IMR-90 (cell line): ENCODE measurements at regions not wholly inside any gene's neighbourhood (a gene's known extent, or its start where the extent isn't known, plus 50 kb on each side); places are given as distances from the start of the nearest gene placed in this dataset.

Experiments used
- ATAC-seq: fragments of 200-7000 bp; cut with Tn5 transposase; 2 replicates; pipeline ENCODE4 v1.9.1; 2020; ENCODE audit warnings: low read depth, mild to moderate bottlenecking, moderate library complexity
- BruUV-seq: library from RNA; stranded (reverse); fragments of 400-500 nt; replicated peaks from 2 replicates; lab custom pipeline; 2021; lab: Mats Ljungman, UMichigan
- CTCF ChIA-PET: fragments of 300-600 bp; formaldehyde crosslinking; extraction: SDS; loops from one replicate; lab custom pipeline; 2021; ENCODE audit warnings: antibody characterized with exemption; lab: Yijun Ruan, JAX
- POLR2A ChIA-PET: fragments of 300-600 bp; sonication (Branson Sonifier 250); formaldehyde crosslinking; loops from one replicate; lab custom pipeline; 2022; ENCODE audit warnings: antibody characterized with exemption; ENCODE audit not compliant: unreplicated experiment; lab: Charles Lee
- DNase-seq: peaks from one replicate; pipeline ENCODE4 v3.0.0; 2013
- H2AFZ ChIP-seq: replicated peaks from 2 replicates; pipeline ENCODE3; 2013; ENCODE audit warnings: low read length, mild to moderate bottlenecking; ENCODE audit not compliant: poor library complexity
- H2AK5ac ChIP-seq: 2 replicates; pipeline ENCODE4 v1.6.1; 2013; ENCODE audit warnings: low read depth, low read length, inconsistent platforms
- H2AK9ac ChIP-seq: replicated peaks from 2 replicates; pipeline ENCODE3; 2013; ENCODE audit warnings: mild to moderate bottlenecking, low read depth, low read length, moderate library complexity; ENCODE audit not compliant: poor library complexity
- H2BK120ac ChIP-seq: 2 replicates; pipeline ENCODE4 v1.6.1; 2013; ENCODE audit warnings: low read depth, low read length, inconsistent platforms
- H2BK15ac ChIP-seq: 3 replicates; pipeline ENCODE4 v1.6.1; 2013; ENCODE audit warnings: low read depth, low read length, inconsistent platforms
- H2BK20ac ChIP-seq: 2 replicates; pipeline ENCODE4 v1.6.1; 2013; ENCODE audit warnings: low read depth, mild to moderate bottlenecking, inconsistent platforms, low read length, moderate library complexity
- H2BK5ac ChIP-seq: 2 replicates; pipeline ENCODE4 v1.6.1; 2013; ENCODE audit warnings: mild to moderate bottlenecking, low read depth, low read length, inconsistent platforms; ENCODE audit not compliant: poor library complexity, severe bottlenecking
- H3K14ac ChIP-seq: replicated peaks from 2 replicates; pipeline ENCODE4 v1.6.1; 2013; ENCODE audit warnings: low read depth, low read length, inconsistent platforms
- H3K18ac ChIP-seq: 2 replicates; pipeline ENCODE4 v1.6.1; 2013; ENCODE audit warnings: low read depth, low read length, control low read depth
- H3K23ac ChIP-seq: 2 replicates; pipeline ENCODE4 v1.6.1; 2013; ENCODE audit warnings: low read depth, low read length, inconsistent platforms
- H3K27ac ChIP-seq: 2 replicates; pipeline ENCODE4 v1.5.1; 2013; ENCODE audit warnings: mild to moderate bottlenecking, control low read depth, low read length; ENCODE audit not compliant: insufficient read depth
- H3K27me3 ChIP-seq: 2 replicates; pipeline ENCODE4 v1.6.1; 2013; ENCODE audit warnings: low read length; ENCODE audit not compliant: control insufficient read depth, insufficient read depth
- H3K36me3 ChIP-seq: 2 replicates; pipeline ENCODE4 v1.6.1; 2013; ENCODE audit warnings: low read length, mixed read lengths; ENCODE audit not compliant: control insufficient read depth, insufficient read depth
- H3K4ac ChIP-seq: 2 replicates; pipeline ENCODE4 v1.6.1; 2013; ENCODE audit warnings: low read depth, low read length, inconsistent platforms
- H3K4me1 ChIP-seq: 2 replicates; pipeline ENCODE4 v1.6.1; 2013; ENCODE audit warnings: low read length, mixed read lengths; ENCODE audit not compliant: control insufficient read depth, insufficient read depth
- H3K4me2 ChIP-seq: 2 replicates; pipeline ENCODE4 v1.6.1; 2013; ENCODE audit warnings: low read depth, mild to moderate bottlenecking, control low read depth, low read length, moderate library complexity
- H3K4me3 ChIP-seq: 2 replicates; pipeline ENCODE4 v1.5.1; 2013; ENCODE audit warnings: low read depth, mild to moderate bottlenecking, control low read depth, low read length, moderate library complexity; ENCODE audit not compliant: insufficient read depth
- H3K56ac ChIP-seq: 2 replicates; pipeline ENCODE4 v1.6.1; 2013; ENCODE audit warnings: low read length, inconsistent platforms; ENCODE audit not compliant: insufficient read depth; ENCODE audit errors: extremely low read depth
- H3K79me1 ChIP-seq, 2 experiments: 2 replicates each; pipeline ENCODE4 v1.6.1; 2013; ENCODE audit warnings: low read length in 2 of 2, inconsistent platforms in 1 of 2, low read depth in 1 of 2
- H3K9ac ChIP-seq: 2 replicates; pipeline ENCODE4 v1.6.1; 2013; ENCODE audit warnings: low read depth, low read length, control low read depth
- H3K9me1 ChIP-seq: 2 replicates; pipeline ENCODE4 v1.6.1; 2013; ENCODE audit warnings: low read length, inconsistent platforms; ENCODE audit not compliant: insufficient read depth
- H3K9me3 ChIP-seq: 2 replicates; pipeline ENCODE4 v1.6.1; 2013; ENCODE audit warnings: low read length; ENCODE audit not compliant: control insufficient read depth, insufficient read depth
- H4K20me1 ChIP-seq: 2 replicates; pipeline ENCODE4 v1.6.1; 2013; ENCODE audit warnings: low read length, inconsistent platforms; ENCODE audit not compliant: insufficient read depth
- H4K5ac ChIP-seq: 2 replicates; pipeline ENCODE4 v1.6.1; 2013; ENCODE audit warnings: mild to moderate bottlenecking, low read depth, low read length, control low read depth
- H4K8ac ChIP-seq, 2 experiments: 2 replicates each; pipeline ENCODE4 v1.6.1; 2013; ENCODE audit warnings: low read depth in 2 of 2, low read length in 2 of 2, control low read depth in 1 of 2, inconsistent platforms in 1 of 2
- H4K91ac ChIP-seq: 2 replicates; pipeline ENCODE4 v1.6.1; 2013; ENCODE audit warnings: low read depth, low read length, inconsistent platforms; ENCODE audit not compliant: insufficient read depth
- CEBPB ChIP-seq: IDR thresholded peaks from 2 replicates; pipeline ENCODE4 v1.6.1; 2012; ENCODE audit warnings: low read depth, low read length, improper control_type of control experiment
- MAFK ChIP-seq: IDR thresholded peaks from 2 replicates; pipeline ENCODE4 v1.6.1; 2012; ENCODE audit warnings: low read depth, low read length, improper control_type of control experiment
- NFE2L2 ChIP-seq: fragments of 150-350 bp; IDR thresholded peaks from 2 replicates; pipeline ENCODE4 v1.6.1; 2016; ENCODE audit warnings: low read depth, mild to moderate bottlenecking, low read length
- POLR2A ChIP-seq: IDR thresholded peaks from 2 replicates; pipeline ENCODE4 v1.6.1; 2012; ENCODE audit warnings: mild to moderate bottlenecking, low read depth, low read length
- RAD21 ChIP-seq: IDR thresholded peaks from 2 replicates; pipeline ENCODE4 v1.6.1; 2012; ENCODE audit warnings: low read length, improper control_type of control experiment
- SMC3 ChIP-seq: fragments of 150-350 bp; IDR thresholded peaks from 2 replicates; pipeline ENCODE4 v1.6.1; 2016; ENCODE audit warnings: low read depth, mild to moderate bottlenecking, antibody characterized with exemption, low read length, moderate library complexity
- dilution Hi-C: fragments of 300-500 bp; cut with HindIII; formaldehyde crosslinking; loops from one replicate; pipeline ENCODE4 v1.14.3; 2018; ENCODE audit warnings: low sequenced_read_pairs; ENCODE audit not compliant: unreplicated experiment
- in situ Hi-C: fragments of 300-500 bp; cut with MboI; formaldehyde crosslinking; loops from 3 replicates; pipeline ENCODE4 v1.14.3; 2019; ENCODE audit warnings: low sequenced_read_pairs, inconsistent platforms, mixed read lengths
- intact Hi-C: fragments of 100-400 bp; cut with micrococcal nuclease; formaldehyde crosslinking; loops from 2 replicates; pipeline ENCODE4 v1.10.0; 2022
- TF ChIP-seq, protein P1 (sequence below): fragments of 150-350 bp; IDR thresholded peaks from 2 replicates; pipeline ENCODE4 v1.6.1; 2017; ENCODE audit warnings: mild to moderate bottlenecking, antibody characterized with exemption, low read length, low read depth

GRCh38 chr1:34303218-34303617 lies 126.5 kb downstream of the C1orf94 start:
- H3K27me3 ChIP-seq: no peaks in the 10 kb centered on the region
- H2BK5ac ChIP-seq: no peak overlapping the region
- H3K14ac ChIP-seq: no peak overlapping the region
- dilution Hi-C loops (no loop called here), intact Hi-C loops (no loop called here), in situ Hi-C loops (no loop called here)
- no peak overlapping the region for H4K8ac ChIP-seq
- BruUV-seq: no TSS peak
- no peak overlapping the region for H2BK20ac ChIP-seq
- TF ChIP-seq NFE2L2: no peak
- no peak for TF ChIP-seq POLR2A
- TF ChIP-seq RAD21: no peak
- TF ChIP-seq CEBPB: no peak
- peak; percentile 77 for TF ChIP-seq MAFK
- TF ChIP-seq SMC3: no peak
- TF ChIP-seq, protein P1, sequence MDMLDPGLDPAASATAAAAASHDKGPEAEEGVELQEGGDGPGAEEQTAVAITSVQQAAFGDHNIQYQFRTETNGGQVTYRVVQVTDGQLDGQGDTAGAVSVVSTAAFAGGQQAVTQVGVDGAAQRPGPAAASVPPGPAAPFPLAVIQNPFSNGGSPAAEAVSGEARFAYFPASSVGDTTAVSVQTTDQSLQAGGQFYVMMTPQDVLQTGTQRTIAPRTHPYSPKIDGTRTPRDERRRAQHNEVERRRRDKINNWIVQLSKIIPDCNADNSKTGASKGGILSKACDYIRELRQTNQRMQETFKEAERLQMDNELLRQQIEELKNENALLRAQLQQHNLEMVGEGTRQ: no peak
- no peaks in the 10 kb centered on the region for H3K36me3 ChIP-seq
- H2BK15ac ChIP-seq: no peak overlapping the region
- H3K56ac ChIP-seq: no peak overlapping the region
- H4K91ac ChIP-seq: no peak overlapping the region
- DNase-seq (no peak), ATAC-seq (no peak)
- ChIA-PET CTCF (interaction anchor here (0.6 kb wide), 1 partner anchor 14 kb away, joined by 3 read pairs; no protein-coding TSS in a partner anchor), POLR2A (no interaction called here)
- H4K5ac ChIP-seq: no peak overlapping the region
- H3K9ac ChIP-seq: no peak overlapping the region
- H3K4me1 ChIP-seq: no peaks in the 10 kb centered on the region
- H2AK5ac ChIP-seq: no peak overlapping the region
- H2BK120ac ChIP-seq: no peak overlapping the region
- no peaks in the 10 kb centered on the region for H4K20me1 ChIP-seq
- H2AK9ac ChIP-seq: no peak overlapping the region
- no peak overlapping the region for H3K18ac ChIP-seq
- H3K9me3 ChIP-seq: peaks cover 8% of the 10 kb centered on the region
- no peak overlapping the region for H3K23ac ChIP-seq
- H3K79me1 ChIP-seq: no peaks in the 10 kb centered on the region
- H3K4me3 ChIP-seq: no peak overlapping the region
- H3K4ac ChIP-seq: no peak overlapping the region
- no peak overlapping the region for H3K27ac ChIP-seq
- no peak overlapping the region for H3K4me2 ChIP-seq
- no peaks in the 10 kb centered on the region for H3K9me1 ChIP-seq
- H2AFZ ChIP-seq: no peak overlapping the region
